Fibroblast of lung (primary cell): ENCODE measurements at regions not wholly inside any gene's neighbourhood (a gene's known extent, or its start where the extent isn't known, plus 50 kb on each side); places are given as distances from the start of the nearest gene placed in this dataset.

Experiments
- DNase-seq, 2 donors: peaks; one replicate each; pipeline versions ENCODE4 v3.0.0 to v3.0.0-alpha.2; 2010; ENCODE audit warnings: low read depth in 2 of 2
- H2AFZ ChIP-seq: 2 replicates; pipeline ENCODE4 v1.5.1; 2012; ENCODE audit warnings: low read length, control low read depth, inconsistent platforms
- H3K27ac ChIP-seq: 2 replicates; pipeline ENCODE4 v1.5.1; 2011; ENCODE audit warnings: low read length, control low read depth; ENCODE audit not compliant: insufficient read depth
- H3K27me3 ChIP-seq: 2 replicates; pipeline ENCODE4 v1.5.1; 2011; ENCODE audit warnings: mild to moderate bottlenecking, low read length; ENCODE audit not compliant: control insufficient read depth, insufficient read depth
- H3K36me3 ChIP-seq: 2 replicates; pipeline ENCODE4 v1.5.1; 2011; ENCODE audit warnings: low read length; ENCODE audit not compliant: control insufficient read depth, insufficient read depth
- H3K4me1 ChIP-seq: 2 replicates; pipeline ENCODE4 v1.5.1; 2011; ENCODE audit warnings: low read length; ENCODE audit not compliant: control insufficient read depth, insufficient read depth; ENCODE audit errors: extremely low read depth
- H3K4me2 ChIP-seq: 2 replicates; pipeline ENCODE4 v1.5.1; 2011; ENCODE audit warnings: low read length, control low read depth; ENCODE audit not compliant: insufficient read depth; ENCODE audit errors: extremely low read depth
- H3K4me3 ChIP-seq, 4 experiments: fragments of 200-600 bp in 1 of 4; sonication (generic) in 1 of 4; replicated peaks in 1 of 4; 2 replicates each; pipeline ENCODE4 v1.5.1; 2011 to 2016; ENCODE audit warnings: low read length in 4 of 4, low read depth in 3 of 4, mild to moderate bottlenecking in 3 of 4, control low read depth in 2 of 4, inconsistent platforms in 1 of 4, mixed read lengths in 1 of 4; ENCODE audit not compliant: insufficient read depth in 1 of 4; ENCODE audit errors: control extremely low read depth in 1 of 4
- H3K79me2 ChIP-seq: 2 replicates; pipeline ENCODE4 v1.5.1; 2012; ENCODE audit warnings: mild to moderate bottlenecking, low read length, inconsistent platforms; ENCODE audit not compliant: control insufficient read depth, insufficient read depth
- H3K9ac ChIP-seq: 2 replicates; pipeline ENCODE4 v1.5.1; 2011; ENCODE audit warnings: mild to moderate bottlenecking, low read length, control low read depth; ENCODE audit not compliant: insufficient read depth
- H3K9me3 ChIP-seq: 2 replicates; pipeline ENCODE4 v1.5.1; 2012; ENCODE audit warnings: low read depth, low read length; ENCODE audit not compliant: control insufficient read depth, insufficient read depth
- H4K20me1 ChIP-seq: 2 replicates; pipeline ENCODE4 v1.5.1; 2011; ENCODE audit warnings: low read length; ENCODE audit not compliant: control insufficient read depth, insufficient read depth; ENCODE audit errors: extremely low read depth
- EZH2 ChIP-seq: IDR thresholded peaks from 2 replicates; pipeline ENCODE4 v1.5.1; 2012; ENCODE audit warnings: low read length, control low read depth, mild to moderate bottlenecking; ENCODE audit errors: missing control alignments
- TF ChIP-seq, protein P1 (sequence below), 2 donors: IDR thresholded peaks in 1 of 2; conservative IDR thresholded peaks in 1 of 2; 1 replicate in 1 of 2; 2 replicates in 1 of 2; pipeline ENCODE4 v1.5.1; 2011 to 2012; ENCODE audit warnings: low read length in 2 of 2, control low read depth in 1 of 2, inconsistent platforms in 1 of 2, low read depth in 1 of 2, mild to moderate bottlenecking in 1 of 2

DNA sequence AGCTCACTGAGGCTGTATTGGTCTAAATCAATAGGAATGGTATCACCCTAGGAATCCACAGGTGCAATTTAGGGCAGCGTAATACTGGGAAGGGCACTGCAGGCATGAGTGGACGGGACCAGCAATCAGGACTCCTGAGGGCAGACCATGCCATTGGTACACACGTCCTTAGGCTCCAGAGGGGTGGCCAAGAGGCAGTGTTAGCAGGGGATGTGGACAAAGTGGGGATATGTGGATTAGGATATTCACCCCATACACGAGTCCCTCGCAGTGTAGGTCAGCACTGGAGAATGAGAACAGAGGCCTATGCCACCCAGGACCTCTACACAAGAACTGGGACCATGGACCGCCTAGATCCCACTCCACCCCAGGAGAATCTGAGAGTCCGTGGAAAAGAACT is 389.8 kb downstream of the BCL11A start:
- Histone ChIP-seq H3K36me3 (no peaks in the 10 kb centered on the region), H3K4me2 (no peak overlapping the region), H3K4me3 (no peak overlapping the region), H3K4me1 (no peaks in the 10 kb centered on the region), H3K27ac (no peak overlapping the region), H3K9ac (no peak overlapping the region), H3K27me3 (no peaks in the 10 kb centered on the region), H2AFZ (no peak overlapping the region), H3K79me2 (no peaks in the 10 kb centered on the region), H3K9me3 (no peaks in the 10 kb centered on the region), H4K20me1 (no peaks in the 10 kb centered on the region)
- DNase-seq = no peak
- no peak for TF ChIP-seq EZH2
- TF ChIP-seq, protein P1, sequence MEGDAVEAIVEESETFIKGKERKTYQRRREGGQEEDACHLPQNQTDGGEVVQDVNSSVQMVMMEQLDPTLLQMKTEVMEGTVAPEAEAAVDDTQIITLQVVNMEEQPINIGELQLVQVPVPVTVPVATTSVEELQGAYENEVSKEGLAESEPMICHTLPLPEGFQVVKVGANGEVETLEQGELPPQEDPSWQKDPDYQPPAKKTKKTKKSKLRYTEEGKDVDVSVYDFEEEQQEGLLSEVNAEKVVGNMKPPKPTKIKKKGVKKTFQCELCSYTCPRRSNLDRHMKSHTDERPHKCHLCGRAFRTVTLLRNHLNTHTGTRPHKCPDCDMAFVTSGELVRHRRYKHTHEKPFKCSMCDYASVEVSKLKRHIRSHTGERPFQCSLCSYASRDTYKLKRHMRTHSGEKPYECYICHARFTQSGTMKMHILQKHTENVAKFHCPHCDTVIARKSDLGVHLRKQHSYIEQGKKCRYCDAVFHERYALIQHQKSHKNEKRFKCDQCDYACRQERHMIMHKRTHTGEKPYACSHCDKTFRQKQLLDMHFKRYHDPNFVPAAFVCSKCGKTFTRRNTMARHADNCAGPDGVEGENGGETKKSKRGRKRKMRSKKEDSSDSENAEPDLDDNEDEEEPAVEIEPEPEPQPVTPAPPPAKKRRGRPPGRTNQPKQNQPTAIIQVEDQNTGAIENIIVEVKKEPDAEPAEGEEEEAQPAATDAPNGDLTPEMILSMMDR (conservative IDR thresholded peaks at IDR 0.05 in 1 of 2, IDR thresholded peaks at IDR 0.05 in 1 of 2; ENCODE audit: low read depth in 1 of 2, low read length in 2 of 2) = no peak

DNA sequence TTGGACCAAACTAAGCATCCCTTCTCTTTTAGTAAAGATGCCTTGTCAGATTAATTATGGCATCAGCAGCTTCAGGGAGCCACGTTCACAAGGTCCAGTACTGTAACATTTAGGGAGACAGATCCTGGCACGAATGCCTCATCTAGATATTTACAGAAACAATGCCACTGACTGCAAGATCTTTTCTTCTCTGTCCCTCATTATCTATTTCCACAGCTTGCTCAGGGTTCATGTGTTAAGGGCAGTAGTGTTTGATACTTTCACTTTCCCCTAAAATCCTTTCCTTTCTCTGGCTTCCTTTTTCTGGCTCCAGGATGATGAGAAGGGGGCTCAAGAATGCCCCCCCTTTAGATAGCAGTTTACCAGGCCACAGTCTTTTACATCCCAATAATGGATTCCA is 393.9 kb downstream of the BCL11A start:
- H3K9ac ChIP-seq = no peak overlapping the region
- TF ChIP-seq EZH2 = no peak
- TF ChIP-seq, protein P1 (conservative IDR thresholded peaks at IDR 0.05 in 1 of 2, IDR thresholded peaks at IDR 0.05 in 1 of 2; ENCODE audit: low read depth in 1 of 2, low read length in 2 of 2) = no peak
- no peak overlapping the region for H3K4me3 ChIP-seq
- H3K4me1 ChIP-seq = no peaks in the 10 kb centered on the region
- no peak overlapping the region for H3K4me2 ChIP-seq
- no peaks in the 10 kb centered on the region for H4K20me1 ChIP-seq
- DNase-seq = no peak
- no peaks in the 10 kb centered on the region for H3K36me3 ChIP-seq
- H3K27ac ChIP-seq = no peak overlapping the region
- H3K9me3 ChIP-seq = no peaks in the 10 kb centered on the region
- H3K79me2 ChIP-seq = no peaks in the 10 kb centered on the region
- H2AFZ ChIP-seq = no peak overlapping the region
- H3K27me3 ChIP-seq = no peaks in the 10 kb centered on the region

DNA sequence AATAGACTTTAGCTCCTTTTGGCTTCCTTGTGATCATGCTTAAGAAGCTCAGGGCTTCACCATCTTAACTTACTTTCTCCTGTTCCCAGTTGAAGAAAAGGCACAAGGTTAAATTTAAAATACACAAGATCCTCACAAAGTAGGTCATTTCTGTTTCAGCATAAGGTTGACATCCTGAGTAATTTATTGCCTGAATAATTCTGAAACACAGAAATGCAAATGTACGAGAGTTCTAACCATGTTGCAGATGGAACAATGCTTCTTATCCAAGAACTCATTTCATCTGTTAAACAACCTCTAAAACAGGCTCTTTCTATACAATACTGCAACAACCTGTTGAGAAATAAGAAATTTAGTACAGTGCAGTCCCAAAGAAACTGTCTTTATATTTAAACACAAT is 395.2 kb downstream of the BCL11A start:
- no peak overlapping the region for H2AFZ ChIP-seq
- H3K27ac ChIP-seq = no peak overlapping the region
- H3K4me2 ChIP-seq = no peak overlapping the region
- no peak for DNase-seq
- no peak overlapping the region for H3K9ac ChIP-seq
- no peak overlapping the region for H3K4me3 ChIP-seq
- no peaks in the 10 kb centered on the region for H3K27me3 ChIP-seq
- H3K4me1 ChIP-seq = no peaks in the 10 kb centered on the region
- no peaks in the 10 kb centered on the region for H3K9me3 ChIP-seq
- no peaks in the 10 kb centered on the region for H4K20me1 ChIP-seq
- no peaks in the 10 kb centered on the region for H3K36me3 ChIP-seq
- TF ChIP-seq EZH2 = no peak
- TF ChIP-seq, protein P1 (conservative IDR thresholded peaks at IDR 0.05 in 1 of 2, IDR thresholded peaks at IDR 0.05 in 1 of 2; ENCODE audit: low read depth in 1 of 2, low read length in 2 of 2) = no peak
- H3K79me2 ChIP-seq = no peaks in the 10 kb centered on the region
